Heart right ventricle (tissue), 16 donors: ENCODE measurements at regions not wholly inside any gene's neighbourhood (a gene's known extent, or its start where the extent isn't known, plus 50 kb on each side); places are given as distances from the start of the nearest gene placed in this dataset.
"Not testable (repeated sequence)": the region's sequence is repeated elsewhere in the genome, so short reads cannot be mapped to it uniquely, and the experiment has no call there.

Experiments used
- ATAC-seq, 8 donors: fragments of 200-7000 bp; cut with Tn5 transposase; one replicate each; pipeline ENCODE4 v1.9.1; 2020; ENCODE audit warnings: mild to moderate bottlenecking in 8 of 8, moderate library complexity in 8 of 8, moderate number of reproducible peaks in 1 of 8
- DNase-seq, 2 donors: peaks; one replicate each; pipeline ENCODE4 v3.0.0-alpha.2; 2020
- H3K27ac ChIP-seq, 10 donors: fragments of 200-600 bp; sonication (generic) in 2 of 10; one replicate each; pipeline versions ENCODE4 v1.5.0 to v1.8.0; 2020 to 2022; ENCODE audit warnings: mild to moderate bottlenecking in 3 of 10
- H3K27me3 ChIP-seq, 7 donors: fragments of 200-600 bp; one replicate each; pipeline ENCODE4 v1.8.0; 2021 to 2022; ENCODE audit warnings: mild to moderate bottlenecking in 2 of 7
- H3K36me3 ChIP-seq, 9 donors: fragments of 200-600 bp; sonication (generic) in 1 of 9; one replicate each; pipeline versions ENCODE4 v1.5.0 to v1.8.0; 2020 to 2022; ENCODE audit warnings: mild to moderate bottlenecking in 2 of 9
- H3K4me1 ChIP-seq, 9 donors: fragments of 200-600 bp; sonication (generic) in 1 of 9; one replicate each; pipeline versions ENCODE4 v1.5.0 to v1.8.0; 2020 to 2022; ENCODE audit warnings: mild to moderate bottlenecking in 4 of 9
- H3K4me3 ChIP-seq, 10 donors: fragments of 200-600 bp; sonication (generic) in 2 of 10; one replicate each; pipeline versions ENCODE4 v1.5.0 to v1.8.0; 2020 to 2022; ENCODE audit warnings: mild to moderate bottlenecking in 7 of 10, moderate library complexity in 2 of 10
- H3K9me3 ChIP-seq, 11 donors: fragments of 200-600 bp in 10 of 11; sonication (generic) in 2 of 11; one replicate each; pipeline versions ENCODE4 v1.5.0 to v1.8.0; 2013 to 2022; ENCODE audit warnings: mild to moderate bottlenecking in 2 of 11, control low read depth in 1 of 11, moderate library complexity in 1 of 11
- WGBS, 2 donors: extraction: QIAGEN DNeasy Blood & Tissue Kit; methylation state at CpG; one replicate each; pipeline ENCODE4 v1.1.7; 2013; ENCODE audit warnings: inconsistent platforms in 1 of 2; 5-methylcytosine and 5-hydroxymethylcytosine counted together
- intact Hi-C, 10 donors: fragments of 100-400 bp; cut with DNase I; formaldehyde crosslinking; loops; one replicate each; pipeline versions ENCODE4 v1.11.1 to v1.14.2; 2022
- TF ChIP-seq, protein P1 (sequence below), 9 donors: fragments of 200-600 bp; sonication (generic) in 2 of 9; IDR thresholded peaks; one replicate each; pipeline versions ENCODE4 v1.5.0 to v1.8.0; 2021 to 2022; ENCODE audit warnings: antibody characterized with exemption in 9 of 9, mild to moderate bottlenecking in 5 of 9, moderate library complexity in 1 of 9
- donor health status: Arrhythmogenic right ventricular cardiomyopathy.
- donor health status: ischemic (EF 13 %, LVEDD 7.1; RV severe dilation, severe dysfunction).
- donor health status: healthy with polysubstance abuse.
- donor health status: DM: no; HTN: yes; CAD: no.
- donor health status: DM: no; HTN: no; CAD: no.
- donor health status: ischemic (EF 25% LVEDD 6.9; RV normal size, moderate dysfunction).
- donor health status: ischemic (EF 25% LVEDD 5.7; RV mildly dilated, moderate dysfunction).
- donor health status: healthy.
- donor health status: DM: yes; HTN: yes; CAD: no.
- donor health status: Ischemic cardiomyopathy.
- donor health status: ischemic (EF 35%, LVEDD 5.7; RV mildly dilated, moderate dysfunction).
- donor health status: nonischemic (EF 11% LVEDD 7.7; RV severe dilation, severe dysfunction).
- donor health status: DM: yes; HTN: yes; CAD: no.
- donor health status: PGD.
- donor health status: ischemic (EF 29% LVEDD 5.4; RV normal size, mild dysfunction).
- donor health status: nonischemic (EF 23%, LVEDD 6.1; RV moderate dilation, normal function).

DNA sequence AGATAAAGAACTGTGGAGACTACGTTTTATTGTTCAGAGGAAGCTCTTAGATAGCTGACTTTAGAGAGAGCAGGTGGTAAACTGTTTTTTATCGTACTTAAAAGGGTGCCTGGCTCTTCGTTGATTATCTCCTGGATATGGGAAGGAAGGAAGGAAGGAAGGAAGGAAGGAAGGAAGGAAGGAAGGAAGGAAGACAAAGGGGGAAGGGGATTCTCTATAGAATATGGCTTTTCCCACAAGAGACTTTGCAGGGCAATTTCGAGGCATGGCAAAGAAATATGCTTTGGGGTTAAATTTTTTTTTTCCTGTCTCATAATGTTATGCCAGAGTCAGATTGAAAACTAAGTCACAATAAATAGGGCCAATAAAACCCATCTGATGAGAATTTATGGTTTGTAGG, 271.9 kb upstream of the POU1F1 start:
- Histone ChIP-seq H3K9me3 (no peaks in the 10 kb centered on the region), H3K4me3 (no peak overlapping the region), H3K4me1 (no peaks in the 10 kb centered on the region), H3K27ac (no peak overlapping the region), H3K27me3 (no peaks in the 10 kb centered on the region), H3K36me3 (no peaks in the 10 kb centered on the region)
- TF ChIP-seq, protein P1, sequence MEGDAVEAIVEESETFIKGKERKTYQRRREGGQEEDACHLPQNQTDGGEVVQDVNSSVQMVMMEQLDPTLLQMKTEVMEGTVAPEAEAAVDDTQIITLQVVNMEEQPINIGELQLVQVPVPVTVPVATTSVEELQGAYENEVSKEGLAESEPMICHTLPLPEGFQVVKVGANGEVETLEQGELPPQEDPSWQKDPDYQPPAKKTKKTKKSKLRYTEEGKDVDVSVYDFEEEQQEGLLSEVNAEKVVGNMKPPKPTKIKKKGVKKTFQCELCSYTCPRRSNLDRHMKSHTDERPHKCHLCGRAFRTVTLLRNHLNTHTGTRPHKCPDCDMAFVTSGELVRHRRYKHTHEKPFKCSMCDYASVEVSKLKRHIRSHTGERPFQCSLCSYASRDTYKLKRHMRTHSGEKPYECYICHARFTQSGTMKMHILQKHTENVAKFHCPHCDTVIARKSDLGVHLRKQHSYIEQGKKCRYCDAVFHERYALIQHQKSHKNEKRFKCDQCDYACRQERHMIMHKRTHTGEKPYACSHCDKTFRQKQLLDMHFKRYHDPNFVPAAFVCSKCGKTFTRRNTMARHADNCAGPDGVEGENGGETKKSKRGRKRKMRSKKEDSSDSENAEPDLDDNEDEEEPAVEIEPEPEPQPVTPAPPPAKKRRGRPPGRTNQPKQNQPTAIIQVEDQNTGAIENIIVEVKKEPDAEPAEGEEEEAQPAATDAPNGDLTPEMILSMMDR (IDR thresholded peaks at IDR 0.05) = no peak
- no peak for ATAC-seq
- WGBS, 2 donors = 52 to 58% methylated on average over 4 of the region's 4 CpGs
- no peak for DNase-seq
- intact Hi-C loops = no loop called here

DNA sequence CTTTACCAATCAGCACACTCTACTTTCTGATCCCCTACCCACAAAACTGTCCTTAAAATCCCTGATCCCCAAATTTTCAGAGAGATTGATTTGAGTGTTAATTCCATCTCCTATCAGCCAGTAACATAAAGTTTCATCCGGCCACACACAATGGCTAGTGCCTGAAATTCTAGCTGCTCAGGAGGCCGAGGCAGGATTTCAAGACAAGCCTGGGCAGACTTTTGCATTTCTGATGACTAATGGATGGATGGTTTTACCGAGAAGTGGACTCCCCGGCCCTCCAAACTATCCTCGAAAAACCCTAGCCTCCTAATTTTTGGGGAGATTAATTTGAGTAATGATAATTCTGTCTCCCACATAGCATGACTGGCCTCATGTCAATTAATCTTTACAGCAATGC, 269.8 kb upstream of the POU1F1 start:
- no peaks in the 10 kb centered on the region for H3K36me3 ChIP-seq
- DNase-seq (no peak), ATAC-seq (no peak)
- no peak overlapping the region for H3K4me3 ChIP-seq
- H3K4me1 ChIP-seq = no peaks in the 10 kb centered on the region
- intact Hi-C loops = no loop called here
- H3K27ac ChIP-seq = no peak overlapping the region
- TF ChIP-seq, protein P1 (IDR thresholded peaks at IDR 0.05) = no peak
- H3K27me3 ChIP-seq = no peaks in the 10 kb centered on the region
- no peaks in the 10 kb centered on the region for H3K9me3 ChIP-seq
- 82 to 83% methylated on average over 5 of the region's 5 CpGs for WGBS, 2 donors

DNA sequence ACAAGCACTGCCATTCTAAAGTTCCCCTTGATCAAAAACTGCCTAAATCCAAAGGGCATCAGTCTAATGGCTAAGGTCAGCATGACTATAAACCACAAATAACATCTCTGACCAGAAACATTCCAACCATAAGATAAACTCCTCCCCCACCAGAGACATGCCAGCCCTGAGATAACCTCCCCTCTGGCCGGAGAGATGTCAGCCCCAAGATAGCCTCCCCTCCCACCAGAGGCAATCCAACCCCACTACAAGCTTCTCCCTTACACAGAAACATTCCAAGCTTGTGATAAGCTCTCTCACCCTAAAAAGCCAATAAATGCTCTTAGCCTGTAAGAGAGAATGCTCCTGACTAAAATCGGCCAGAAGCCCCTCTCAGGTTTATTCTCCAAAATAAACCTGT, 267.0 kb upstream of the POU1F1 start:
- DNase-seq, H3K27me3 ChIP-seq, H3K4me1 ChIP-seq, H3K9me3 ChIP-seq, H3K4me3 ChIP-seq, H3K36me3 ChIP-seq, ATAC-seq, intact Hi-C loops, H3K27ac ChIP-seq: not testable (repeated sequence)
- 44 to 46% methylated on average over 2 of the region's 2 CpGs for WGBS, 2 donors

GRCh38 chr3:87541723-87542122, 265.3 kb upstream of the POU1F1 start:
- H3K4me1 ChIP-seq = no peaks in the 10 kb centered on the region
- 65 to 70% methylated on average over 3 of the region's 3 CpGs for WGBS, 2 donors
- H3K4me3 ChIP-seq = no peak overlapping the region
- TF ChIP-seq, protein P1 (IDR thresholded peaks at IDR 0.05) = no peak
- ATAC-seq = no peak
- no peak for DNase-seq
- H3K36me3 ChIP-seq = no peaks in the 10 kb centered on the region
- no peaks in the 10 kb centered on the region for H3K9me3 ChIP-seq
- intact Hi-C loops = no loop called here
- no peaks in the 10 kb centered on the region for H3K27me3 ChIP-seq
- no peak overlapping the region for H3K27ac ChIP-seq

GRCh38 chr3:87538722-87539121, 262.3 kb upstream of the POU1F1 start:
- H3K9me3 ChIP-seq, H3K4me3 ChIP-seq, intact Hi-C loops, ATAC-seq, DNase-seq, H3K27me3 ChIP-seq, H3K27ac ChIP-seq, H3K36me3 ChIP-seq, H3K4me1 ChIP-seq: not testable (repeated sequence)
- WGBS, 2 donors = 85 to 91% methylated on average over 5 of the region's 5 CpGs

DNA sequence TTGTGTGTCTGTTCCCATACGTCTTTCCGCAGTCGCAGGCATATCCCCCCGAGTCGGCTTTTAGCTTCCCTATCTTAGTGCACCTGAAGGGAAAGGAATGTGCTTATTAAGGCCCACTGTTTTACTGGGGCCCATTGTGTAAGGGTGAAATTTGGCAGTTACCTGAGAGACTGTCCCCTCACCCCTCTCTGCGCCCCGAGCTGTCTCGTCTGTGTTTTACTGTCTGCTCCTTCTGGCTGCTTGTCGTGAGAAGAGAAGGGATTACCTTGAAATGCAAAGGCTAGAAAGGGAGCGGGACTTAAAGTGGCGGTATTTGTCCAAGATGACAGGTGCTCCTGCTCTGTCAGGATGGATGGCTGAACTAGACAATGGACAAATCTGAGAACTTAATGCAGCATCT, 233.0 kb upstream of the POU1F1 start:
- ATAC-seq (no peak), DNase-seq (no peak)
- H3K27ac ChIP-seq = no peak overlapping the region
- H3K4me1 ChIP-seq = no peaks in the 10 kb centered on the region
- H3K36me3 ChIP-seq = no peaks in the 10 kb centered on the region
- TF ChIP-seq, protein P1 (IDR thresholded peaks at IDR 0.05) = no peak
- H3K4me3 ChIP-seq = no peak overlapping the region
- intact Hi-C loops = no loop called here
- no peaks in the 10 kb centered on the region for H3K9me3 ChIP-seq
- 27 to 35% methylated on average over 11 of the region's 11 CpGs for WGBS, 2 donors
- H3K27me3 ChIP-seq = no peaks in the 10 kb centered on the region
